ENCODE measurements at regions not wholly inside any gene's neighbourhood (a gene's known extent, or its start where the extent isn't known, plus 50 kb on each side); places are given as distances from the start of the nearest gene placed in this dataset.
"Not testable (repeated sequence)": the region's sequence is repeated elsewhere in the genome, so short reads cannot be mapped to it uniquely, and the experiment has no call there.

DNA sequence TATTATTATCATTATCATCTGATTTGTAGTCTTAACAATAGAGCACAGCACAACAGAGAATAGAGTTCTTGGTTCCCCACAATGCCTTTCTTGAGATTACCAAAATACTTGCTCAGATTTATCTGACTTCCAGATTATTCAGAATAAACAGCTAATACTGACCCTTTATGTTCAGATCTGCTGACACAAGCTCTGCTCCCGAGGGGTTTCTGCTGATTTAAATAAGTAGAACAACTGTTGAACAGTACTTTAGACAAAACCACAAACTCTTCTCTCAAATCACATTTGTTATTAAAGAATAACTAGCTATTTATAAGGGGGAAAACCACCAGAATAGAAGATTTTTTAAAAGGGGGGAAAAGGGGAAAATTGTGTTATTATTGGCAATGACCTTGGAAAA, 380.2 kb upstream of the ATP11B start:
- DNase-seq, result no peak

DNA sequence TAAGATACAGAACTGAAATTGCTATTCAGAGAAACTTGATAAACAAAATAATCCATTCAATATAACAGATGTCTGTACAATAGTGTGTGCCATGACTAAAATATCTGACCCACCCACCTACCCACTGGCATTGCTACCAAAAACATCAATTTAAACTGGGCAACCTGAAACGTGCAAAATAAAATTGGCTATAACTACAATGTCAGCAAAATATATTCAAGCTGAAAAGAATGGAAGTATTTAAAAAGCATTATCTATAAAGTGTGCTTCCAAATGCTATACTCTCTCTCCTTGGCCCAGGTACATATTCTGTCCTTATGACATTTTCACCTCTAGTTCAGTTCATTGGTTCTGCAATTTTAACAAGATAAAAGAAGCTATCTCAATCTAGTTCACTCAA, 379.6 kb upstream of the ATP11B start:
- no peak for DNase-seq

DNA sequence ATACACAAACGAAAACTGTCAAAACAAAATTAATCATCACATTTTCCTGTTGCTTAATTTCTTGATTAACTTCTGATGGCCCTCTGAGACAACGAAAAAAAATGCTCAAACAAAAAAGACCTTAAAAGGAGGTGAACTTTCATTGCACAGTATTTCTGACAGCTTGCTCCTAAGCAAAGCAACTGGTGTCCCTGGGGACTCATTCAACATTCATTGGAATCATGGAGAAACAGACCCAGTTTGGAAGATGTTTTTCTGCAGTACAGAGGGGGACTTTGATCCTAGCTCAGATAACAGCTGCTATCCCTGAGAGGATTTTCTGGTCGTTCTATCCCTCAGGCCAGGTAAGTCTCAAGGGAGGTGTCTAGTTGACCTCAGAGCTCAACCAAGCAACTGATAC, 378.7 kb upstream of the ATP11B start:
- DNase-seq, result peak; percentile 10

DNA sequence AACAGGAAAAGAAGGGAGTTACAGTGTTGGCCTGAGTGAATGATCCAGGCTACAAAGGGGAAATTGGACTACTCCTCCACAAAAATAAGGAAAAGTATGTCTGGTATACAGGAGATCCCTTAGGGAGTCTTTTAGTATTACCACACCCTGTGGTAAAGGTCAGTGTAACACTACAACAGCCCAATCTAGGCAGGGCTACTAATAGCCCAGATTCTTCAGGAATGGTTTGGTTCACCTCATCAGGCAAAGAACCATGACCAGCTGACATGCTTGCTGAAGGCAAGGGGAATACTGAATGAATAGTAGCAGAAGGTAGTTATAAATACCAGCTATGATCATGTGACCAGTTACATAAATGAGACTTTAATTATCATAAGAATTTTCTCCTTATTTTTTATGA, 372.6 kb upstream of the ATP11B start:
- no peak for DNase-seq

DNA sequence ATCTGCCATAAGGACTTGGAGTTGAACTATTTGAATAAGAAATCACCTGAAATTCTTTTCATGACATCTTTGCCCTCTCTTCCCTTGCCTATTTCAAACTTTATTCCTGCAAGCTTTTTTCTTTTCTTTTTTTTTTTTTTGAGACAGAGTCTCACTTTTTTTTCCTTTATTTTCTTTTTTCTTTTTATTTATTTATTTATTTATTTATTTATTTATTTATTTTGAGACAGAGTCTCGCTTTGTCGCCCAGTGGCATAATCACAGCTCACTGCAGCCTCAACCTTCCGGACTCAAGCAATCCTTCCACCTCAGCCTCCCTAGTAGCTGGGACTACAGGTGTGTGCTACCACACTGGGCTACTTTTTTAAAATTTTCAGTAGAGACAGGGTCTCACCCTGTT, 369.3 kb upstream of the ATP11B start:
- no peak for DNase-seq

DNA sequence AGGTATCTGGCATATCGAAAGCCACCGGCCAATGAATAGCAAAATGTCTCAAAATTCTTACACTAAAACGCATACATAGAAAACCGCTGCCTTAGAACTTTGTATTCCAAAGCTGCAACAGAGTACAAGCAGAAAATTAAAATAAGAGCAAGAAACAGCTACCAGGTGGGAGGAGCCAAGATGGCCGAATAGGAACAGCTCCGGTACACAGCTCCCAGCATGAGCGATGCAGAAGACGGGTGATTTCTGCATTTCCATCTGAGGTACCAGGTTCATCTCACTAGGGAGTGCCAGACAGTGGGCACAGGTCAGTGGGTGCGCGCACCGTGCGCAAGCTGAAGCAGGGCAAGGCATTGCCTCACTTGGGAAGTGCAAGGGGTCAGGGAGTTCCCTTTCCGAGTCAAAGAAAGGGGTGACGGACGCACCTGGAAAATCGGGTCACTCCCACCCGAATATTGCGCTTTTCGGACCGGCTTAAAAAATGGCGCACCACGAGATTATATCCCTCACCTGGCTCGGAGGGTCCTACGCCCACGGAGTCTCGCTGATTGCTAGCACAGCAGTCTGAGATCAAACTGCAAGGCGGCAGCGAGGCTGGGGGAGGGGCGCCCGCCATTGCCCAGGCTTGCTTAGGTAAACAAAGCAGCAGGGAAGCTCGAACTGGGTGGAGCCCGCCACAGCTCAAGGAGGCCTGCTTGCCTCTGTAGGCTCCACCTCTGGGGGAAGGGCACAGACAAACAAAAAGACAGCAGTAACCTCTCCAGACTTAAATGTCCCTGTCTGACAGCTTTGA, 367.2 kb upstream of the ATP11B start:
- not testable (repeated sequence) for DNase-seq

DNA sequence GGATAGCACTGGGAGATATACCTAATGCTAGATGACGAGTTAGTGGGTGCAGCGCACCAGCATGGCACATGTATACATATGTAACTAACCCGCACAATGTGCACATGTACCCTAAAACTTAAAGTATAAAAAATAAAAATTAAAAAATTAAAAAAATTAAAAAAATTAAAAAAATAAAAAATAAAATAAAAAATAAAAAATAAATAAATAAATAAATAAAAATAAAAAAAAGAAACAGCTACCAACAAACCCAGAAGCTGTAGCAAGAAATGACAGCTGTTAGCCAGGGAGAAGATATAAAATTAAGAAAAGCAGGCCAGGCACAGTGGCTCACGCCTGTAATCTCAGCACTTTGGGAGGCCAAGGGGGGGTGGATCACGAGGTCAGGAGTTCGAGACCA, 361.3 kb upstream of the ATP11B start:
- DNase-seq, result not testable (repeated sequence)

DNA sequence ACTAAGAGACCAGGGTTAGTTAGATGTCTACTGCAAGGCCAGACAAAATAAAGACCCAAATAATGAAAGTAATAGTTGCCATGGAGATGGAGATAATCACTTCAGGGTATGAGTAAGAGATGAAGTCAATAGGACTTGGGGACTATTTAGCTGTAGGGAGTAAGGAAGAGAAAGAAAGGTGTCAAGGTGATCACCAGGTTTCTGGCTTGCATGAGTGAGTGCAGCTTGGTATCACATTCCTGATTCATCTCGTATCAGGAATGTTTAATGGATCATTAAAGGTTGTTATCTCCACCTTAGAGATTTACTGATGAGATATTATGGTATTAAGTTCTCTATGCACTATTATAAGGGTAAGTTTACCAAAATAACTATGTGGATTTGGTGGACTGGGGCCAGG, 357.4 kb upstream of the ATP11B start:
- DNase-seq, result no peak

DNA sequence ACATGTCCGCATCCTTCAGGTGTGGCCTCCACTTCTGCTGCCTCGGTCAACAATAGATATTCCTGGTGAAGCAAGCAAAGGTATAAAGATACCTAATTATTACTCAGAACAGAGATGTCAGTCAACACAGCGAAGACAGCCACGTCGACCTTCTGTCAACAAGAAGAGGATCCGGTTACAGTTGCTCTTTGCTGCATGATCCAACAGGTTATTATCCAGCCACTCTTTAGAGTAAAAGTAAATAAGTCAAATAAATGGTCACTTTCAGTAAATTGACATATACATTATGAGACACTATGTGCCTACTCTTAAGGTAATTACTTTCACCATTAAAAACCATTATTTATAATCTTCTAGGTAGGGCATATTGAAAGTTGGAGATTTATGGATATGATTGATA, 356.8 kb upstream of the ATP11B start:
- no peak for DNase-seq

DNA sequence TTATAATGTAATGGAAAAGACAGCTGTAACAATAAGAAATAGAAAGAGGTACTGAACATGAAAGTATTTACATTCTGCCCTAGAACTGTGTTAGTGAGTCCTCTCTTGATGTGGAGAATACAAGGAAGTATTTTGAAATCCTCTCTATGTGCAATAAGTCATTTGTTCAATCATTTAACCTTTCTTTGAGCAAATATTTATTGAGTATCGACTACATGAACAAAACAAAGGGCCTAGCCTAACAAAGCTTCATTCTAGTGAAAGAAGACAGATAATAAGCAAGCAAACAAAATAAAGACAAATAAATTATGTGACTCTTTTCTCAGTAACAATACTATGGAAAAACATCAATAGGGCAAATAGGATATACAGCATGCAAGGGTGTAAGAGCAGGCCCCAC, 354.9 kb upstream of the ATP11B start:
- DNase-seq, result no peak

DNA sequence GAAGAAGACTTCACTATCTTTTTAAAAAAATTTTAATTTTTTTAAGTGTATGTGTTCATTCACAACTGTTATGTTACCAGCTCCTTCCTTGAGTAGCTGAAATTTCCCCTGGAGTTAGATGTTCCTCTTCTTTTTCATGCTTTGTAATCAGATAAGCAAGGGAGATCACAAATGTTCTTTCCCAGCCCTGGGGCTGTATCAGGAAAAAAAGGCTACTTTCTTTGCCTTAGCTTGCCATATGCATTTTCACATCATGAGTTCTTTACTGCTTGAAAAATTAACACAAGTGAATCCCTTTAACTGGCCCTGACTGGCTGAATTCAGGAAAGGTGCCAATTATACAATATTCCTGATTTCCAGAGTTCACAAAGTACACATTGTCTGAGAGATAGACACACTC, 353.2 kb upstream of the ATP11B start:
- DNase-seq, result no peak

DNA sequence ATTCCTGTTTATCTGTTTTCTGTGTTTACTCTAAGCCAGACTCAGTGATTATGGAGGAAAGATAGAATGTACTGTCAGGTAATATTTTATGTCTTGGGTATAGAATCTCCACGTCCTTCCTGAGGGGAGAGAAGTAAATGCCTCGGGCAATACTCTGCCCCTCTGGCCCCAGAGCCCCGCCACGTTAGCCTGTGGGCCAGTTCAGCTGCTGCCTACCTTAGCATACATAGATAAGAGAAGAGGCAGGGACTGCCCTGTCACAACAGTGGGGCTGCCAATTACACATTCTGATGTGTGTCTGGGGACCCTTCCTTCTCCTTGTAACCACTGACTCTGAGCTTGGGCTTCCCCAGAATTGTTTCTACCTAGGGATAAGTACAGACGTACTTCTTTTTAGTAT, 347.7 kb upstream of the ATP11B start:
- no peak for DNase-seq

DNA sequence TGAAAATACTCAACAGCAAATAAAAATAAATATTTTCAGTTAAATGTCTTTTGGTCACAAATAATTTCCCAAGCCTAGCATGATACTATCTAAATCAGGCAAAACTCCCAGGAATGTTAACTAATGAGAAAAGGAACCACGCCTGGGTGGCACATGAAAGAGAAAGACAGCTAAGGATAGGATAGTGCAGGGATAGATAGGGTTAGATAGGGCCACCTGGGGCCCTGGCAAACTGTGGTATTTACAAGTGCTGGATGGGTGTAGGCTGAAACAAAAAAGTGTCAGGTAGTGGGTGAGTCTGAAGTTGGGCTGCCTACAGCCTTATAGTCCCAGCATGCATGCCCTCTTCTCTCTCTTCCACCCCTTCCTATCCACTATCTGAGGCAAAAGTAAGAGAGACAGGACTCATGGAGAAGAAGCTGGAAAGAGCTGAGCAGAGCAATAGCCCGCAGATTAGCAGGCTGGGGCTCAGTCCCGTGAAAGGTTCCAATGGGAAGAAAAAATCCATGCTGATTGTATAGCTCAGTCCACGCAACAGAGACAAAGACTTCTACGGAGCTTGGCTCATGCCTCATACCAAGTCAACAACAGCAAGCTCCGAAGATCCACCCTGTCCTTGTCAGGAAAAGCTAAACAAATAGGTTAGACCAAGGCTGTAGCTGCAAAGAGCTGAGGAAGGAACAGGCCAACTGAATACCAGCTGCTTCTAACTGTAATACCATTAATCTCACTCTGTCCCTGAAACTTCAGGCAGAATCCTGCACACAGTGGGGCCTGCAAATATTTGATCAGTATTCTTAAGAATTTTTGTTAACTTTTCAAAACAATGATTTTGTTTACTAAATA, 342.1 kb upstream of the ATP11B start:
- DNase-seq, result no peak

DNA sequence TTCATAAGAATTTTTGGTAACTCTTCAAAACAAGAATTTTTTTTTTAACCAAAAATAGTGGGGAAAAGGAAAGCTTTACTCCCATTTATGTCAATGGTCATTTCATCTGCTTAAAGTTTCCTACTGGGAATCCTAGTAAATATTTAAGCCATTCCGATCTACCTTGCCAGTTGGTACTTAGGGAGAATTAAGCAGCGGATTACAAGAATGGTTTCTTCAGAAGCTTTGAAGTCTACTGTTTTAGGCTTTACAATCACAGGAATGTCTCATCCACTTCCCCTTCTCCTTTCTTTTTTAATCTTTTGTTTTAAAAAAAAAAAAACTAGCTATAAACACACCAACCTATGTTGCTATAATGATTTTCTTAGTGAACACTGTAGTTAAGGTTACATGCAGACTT, 341.4 kb upstream of the ATP11B start:
- DNase-seq, result no peak

DNA sequence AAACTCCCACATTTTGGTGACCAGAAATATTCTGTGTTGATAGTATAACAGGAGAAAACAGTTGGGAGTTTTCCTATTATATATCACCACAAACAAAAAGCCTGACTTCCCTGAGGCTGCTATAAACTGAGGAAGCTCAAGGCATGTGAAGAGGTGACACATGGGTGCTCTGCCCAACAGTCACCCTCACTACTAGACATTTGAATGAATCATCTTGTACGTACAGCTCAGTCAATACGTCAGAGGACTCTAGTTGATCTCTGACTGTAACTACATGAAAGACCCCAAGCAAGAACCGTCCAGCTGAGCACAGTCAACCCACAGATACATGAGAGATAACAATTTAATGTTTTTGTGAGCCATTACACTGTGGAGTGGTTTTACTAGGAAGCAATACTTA, 338.3 kb upstream of the ATP11B start:
- no peak for DNase-seq

DNA sequence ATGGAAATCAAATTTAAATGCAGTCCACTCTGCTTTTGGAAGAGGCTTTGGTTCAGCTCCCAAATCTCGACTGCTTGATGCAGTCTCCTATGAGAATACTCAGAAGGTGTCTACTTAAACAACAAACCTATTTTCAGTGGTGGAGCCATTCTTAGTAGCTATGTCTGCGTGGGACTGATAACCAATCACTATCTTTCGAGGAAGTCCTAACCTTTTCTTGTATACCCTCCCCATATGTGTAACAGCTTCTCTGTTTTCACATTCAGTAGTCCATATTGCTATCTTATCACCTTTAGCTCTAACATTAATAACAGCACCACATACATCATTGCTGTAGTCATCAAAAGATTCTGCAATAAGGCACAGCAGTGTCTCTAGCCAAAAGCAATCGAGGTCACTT, 333.0 kb upstream of the ATP11B start:
- no peak for DNase-seq

DNA sequence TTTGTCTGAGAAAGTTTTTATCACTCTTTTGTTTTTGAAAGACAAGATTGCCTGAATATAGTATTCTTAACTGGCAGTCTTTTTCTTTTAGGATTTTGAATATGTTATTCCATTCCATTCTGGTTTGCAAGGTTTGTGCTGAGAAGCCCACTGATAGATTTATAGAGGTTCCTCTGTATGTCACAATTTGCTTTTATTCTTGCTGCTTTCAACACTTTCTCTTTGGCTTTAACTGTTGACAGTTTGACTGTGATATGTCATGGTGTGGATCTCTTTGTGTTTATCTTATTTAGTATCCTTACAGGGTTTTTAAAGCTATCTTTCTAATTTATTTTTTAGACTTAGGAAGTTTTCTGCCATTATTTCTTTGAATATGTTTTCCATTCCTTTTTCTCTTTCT, 331.2 kb upstream of the ATP11B start:
- no peak for DNase-seq

DNA sequence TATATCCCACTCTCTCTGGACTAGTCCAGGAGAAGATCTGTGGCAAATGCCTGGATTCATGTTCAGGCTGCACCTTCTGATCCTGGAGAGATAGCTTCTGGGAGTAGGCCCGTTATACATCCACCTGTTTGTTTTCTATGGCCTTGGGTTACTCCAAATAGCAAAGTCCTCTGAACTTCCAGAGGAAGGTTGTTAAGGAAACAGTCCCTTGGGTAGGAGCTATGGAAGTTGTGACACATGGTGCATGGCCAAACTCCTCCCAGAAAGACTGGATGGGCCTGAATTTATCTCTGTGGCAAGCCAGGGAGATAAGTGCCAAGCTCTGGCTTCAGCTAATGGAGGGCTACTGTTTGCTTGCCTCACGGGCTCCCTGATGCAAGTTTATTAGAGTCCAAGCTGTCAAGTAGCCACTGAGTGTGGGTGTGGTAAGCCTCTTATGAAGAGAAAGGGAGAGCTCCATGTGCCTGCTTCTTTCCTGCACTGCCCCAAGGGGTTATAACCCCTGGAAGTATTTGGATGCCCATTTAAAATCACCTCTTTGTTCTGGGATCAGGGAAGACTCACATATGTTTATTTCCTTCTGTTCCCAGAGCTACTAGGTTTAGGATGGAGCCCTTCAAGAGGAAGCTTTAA, 328.7 kb upstream of the ATP11B start:
- peak; percentile 37 for DNase-seq

DNA sequence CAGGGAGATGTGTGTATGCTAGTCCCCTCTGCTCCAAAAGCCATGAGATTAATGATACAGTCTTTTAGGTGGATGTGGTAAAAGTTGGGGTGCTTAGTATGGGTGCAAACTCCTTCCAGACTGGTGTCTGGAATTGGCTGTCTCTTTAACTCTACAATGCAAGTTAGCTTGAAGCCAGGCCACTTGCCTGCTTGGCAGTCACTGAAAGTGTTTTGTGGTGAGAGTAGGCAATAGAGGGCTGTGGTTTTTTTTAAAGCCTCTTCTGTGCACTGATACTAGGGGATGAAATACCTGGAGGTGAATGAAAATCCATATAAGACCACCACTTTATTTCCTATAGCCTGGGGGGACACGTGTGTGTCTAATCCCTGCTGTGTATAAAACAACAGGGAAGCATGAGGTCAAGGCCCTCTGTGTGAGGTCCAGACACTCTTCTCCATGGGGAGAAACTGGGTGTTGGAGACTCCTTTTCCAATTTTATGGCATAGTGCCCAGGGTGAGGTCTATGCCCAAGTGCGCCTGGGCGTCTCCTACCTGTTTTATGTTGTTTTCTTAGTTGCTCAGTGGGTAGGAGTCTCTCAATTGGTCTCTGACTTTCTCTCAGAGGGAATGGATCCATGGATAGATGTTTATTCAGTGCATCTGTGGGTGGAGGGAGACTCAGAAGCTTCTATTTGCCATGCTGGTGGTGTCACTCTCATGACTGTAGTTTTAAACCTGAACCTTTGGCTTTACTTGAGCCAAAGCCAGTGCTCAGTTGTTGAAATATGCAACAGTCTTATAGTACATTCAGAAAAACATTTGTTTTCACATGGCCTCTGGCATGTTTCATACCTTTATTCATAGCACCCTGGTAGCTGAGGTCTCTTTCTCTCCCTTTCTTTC, 327.8 kb upstream of the ATP11B start:
- DNase-seq, result peak; percentile 95

DNA sequence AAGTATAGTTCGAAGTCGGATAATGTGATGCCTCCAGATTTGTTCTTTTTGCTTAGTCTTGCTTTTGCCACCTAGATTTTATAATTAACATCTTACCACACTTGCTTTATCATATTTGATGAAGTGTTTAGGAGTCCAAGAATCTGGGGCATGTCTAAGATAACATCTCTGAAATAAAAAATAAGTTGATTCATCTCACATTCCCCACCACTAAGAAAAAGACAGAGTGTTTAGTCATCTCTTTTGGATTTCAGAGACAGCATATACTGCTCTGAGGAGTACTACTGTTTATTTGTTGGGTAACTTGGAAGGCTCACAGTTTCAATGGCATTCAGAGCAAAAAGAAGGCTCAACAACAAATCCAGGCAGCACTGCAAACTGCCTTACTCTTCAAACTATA, 324.2 kb upstream of the ATP11B start:
- DNase-seq, result no peak

DNA sequence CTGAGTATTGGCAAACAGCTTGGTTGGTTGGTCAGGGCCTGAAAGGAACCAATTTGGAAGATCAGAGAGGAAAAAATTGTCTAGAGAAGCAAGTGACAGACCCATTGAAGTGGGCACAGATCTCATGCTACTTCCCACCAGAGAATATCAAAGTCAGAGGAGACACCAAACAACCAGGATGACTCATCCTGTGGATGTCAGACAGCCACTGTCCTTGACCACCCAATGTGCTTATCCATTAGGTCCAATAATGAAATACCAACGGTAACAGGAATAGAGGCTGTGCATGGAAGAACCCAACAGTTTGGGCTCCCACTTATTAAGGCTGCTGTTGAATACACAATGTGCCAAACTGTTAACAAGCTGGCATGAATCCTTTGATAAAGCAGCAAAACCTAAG, 323.1 kb upstream of the ATP11B start:
- no peak for DNase-seq

DNA sequence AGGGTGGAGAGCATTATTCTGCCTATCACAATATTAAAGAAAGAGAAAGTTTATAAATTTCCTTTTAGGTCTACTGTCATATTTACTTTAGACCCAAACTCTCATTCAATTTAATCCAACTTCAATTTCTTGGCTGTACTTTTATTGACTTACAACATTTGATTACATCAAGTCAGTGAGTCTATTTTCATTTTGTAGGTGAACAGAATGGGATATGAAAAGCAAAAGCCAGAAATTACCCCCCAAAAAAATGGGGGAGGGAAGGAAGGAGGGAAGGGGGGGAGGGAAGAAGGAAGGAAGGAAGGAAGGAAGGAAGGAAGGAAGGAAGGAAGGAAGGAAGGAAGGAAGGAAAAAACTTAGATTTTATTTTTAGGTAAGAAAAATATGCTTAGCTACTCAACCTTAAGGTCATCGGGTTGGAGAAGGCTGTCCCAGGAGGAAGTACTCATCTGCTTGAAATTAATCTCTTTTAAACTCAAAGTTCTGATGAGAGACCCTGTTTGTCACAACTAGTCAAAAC, 320.1 kb upstream of the ATP11B start:
- no peak for DNase-seq

DNA sequence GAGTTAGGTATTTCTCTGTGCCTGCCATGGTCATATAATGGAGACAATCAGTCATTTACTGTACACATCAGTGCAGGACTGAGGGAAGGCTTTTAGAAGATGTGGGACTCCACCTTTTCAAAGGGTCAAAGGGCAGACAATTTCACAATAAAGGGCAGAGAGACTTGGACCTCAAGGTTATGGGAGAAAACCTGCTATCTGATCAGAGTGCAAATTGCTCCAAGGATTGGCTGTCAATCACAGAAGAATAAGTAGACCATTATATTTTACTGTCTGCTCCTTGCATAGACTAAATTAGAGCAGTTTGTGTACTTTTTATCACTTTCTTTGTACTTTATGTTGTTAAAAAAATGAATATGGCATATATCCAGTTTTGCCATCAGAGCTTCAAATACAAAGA, 314.9 kb upstream of the ATP11B start:
- no peak for DNase-seq

All from DMS79 treated with DMSO at 0.1 percent for 48 hours (cell line).